ENCODE measurements at regions not wholly inside any gene's neighbourhood (a gene's known extent, or its start where the extent isn't known, plus 50 kb on each side); places are given as distances from the start of the nearest gene placed in this dataset.

DNA sequence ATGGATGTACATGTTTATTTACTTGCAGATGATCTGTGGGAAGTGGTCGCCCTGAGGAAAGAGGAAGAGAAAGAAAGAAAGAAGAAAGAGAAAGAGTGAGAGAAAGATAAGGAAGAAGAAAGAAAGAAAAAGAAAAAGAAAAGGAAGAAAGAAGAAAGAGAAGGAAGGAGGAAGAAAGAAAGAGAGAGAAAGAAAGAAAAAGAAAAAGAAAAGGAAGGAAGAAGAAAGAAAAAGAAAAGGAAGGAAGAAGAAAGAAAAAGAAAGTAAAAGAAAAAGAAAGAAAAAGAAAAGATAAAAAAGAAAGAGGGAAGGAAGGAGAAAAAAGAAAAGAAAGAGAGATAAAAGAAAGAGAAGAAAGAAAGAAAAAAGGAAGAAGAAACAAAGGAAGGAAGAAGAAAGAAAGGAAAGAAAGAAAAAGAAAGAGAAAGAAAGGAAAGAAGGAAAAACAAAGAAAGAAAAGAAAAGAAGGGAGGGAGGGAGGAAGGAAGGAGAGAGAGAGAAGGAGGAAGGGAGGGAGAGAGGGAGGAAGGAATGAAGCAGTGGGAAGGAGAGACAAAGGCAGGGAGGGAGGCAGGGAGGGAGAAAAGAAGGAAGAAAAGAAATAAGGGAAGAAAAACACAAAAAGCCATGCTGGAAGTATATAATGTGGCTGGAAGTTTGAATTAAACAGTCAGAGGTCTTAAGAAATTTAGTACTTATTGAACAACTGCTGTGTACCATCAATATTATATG is 976.6 kb downstream of the FAM181B start:
- H3K27ac ChIP-seq (ENCODE audit: low read depth, low read length) = no peak overlapping the region
- H3K36me3 ChIP-seq (ENCODE audit: control insufficient read depth, low read length) = no peaks in the 10 kb centered on the region
- no peak overlapping the region for H3K4me2 ChIP-seq (ENCODE audit: low read length)
- no peaks in the 10 kb centered on the region for H3K9me2 ChIP-seq (replicated peaks; ENCODE audit: control insufficient read depth, low read length)
- H4K20me1 ChIP-seq (ENCODE audit: control insufficient read depth, insufficient read depth, low read depth, low read length) = no peaks in the 10 kb centered on the region
- no peaks in the 10 kb centered on the region for H3K79me2 ChIP-seq (ENCODE audit: control insufficient read depth, low read length)
- no peak for TF ChIP-seq CTCF (IDR thresholded peaks at IDR 0.05; ENCODE audit: low read depth, low read length, poor library complexity, severe bottlenecking)
- no peak for TF ChIP-seq EZH2phosphoT487 (IDR thresholded peaks at IDR 0.05; ENCODE audit: borderline replicate concordance, low read length)
- H3K9me3 ChIP-seq (ENCODE audit: control insufficient read depth, insufficient read depth, low read length) = no peaks in the 10 kb centered on the region
- H3K4me3 ChIP-seq (ENCODE audit: low read length) = no peak overlapping the region
- H3K27me3 ChIP-seq (ENCODE audit: control insufficient read depth, low read length) = no peaks in the 10 kb centered on the region
- H3K4me1 ChIP-seq (ENCODE audit: control insufficient read depth, low read length) = no peaks in the 10 kb centered on the region
- H3F3A ChIP-seq (ENCODE audit: control insufficient read depth, insufficient read depth) = no peaks in the 10 kb centered on the region

DNA sequence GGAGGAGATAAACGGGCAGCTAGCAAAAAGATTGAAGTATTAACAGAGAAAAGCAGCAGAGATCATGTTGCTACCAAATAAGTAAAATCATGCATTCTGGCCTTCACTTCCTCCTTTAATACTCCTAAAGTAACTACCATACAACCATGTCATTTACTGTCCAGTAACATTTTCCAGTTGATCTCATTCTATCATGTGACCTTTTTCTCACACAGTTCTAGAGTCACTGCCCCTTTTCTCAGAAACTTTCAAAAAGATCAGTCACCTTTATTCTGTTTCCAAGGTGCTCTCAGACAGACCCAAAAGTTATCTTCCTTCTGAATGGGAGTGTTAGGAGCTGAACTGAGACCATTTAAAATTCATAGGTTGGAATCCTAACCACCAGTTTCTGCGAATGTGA is 984.4 kb downstream of the FAM181B start:
- Histone ChIP-seq H3K36me3 (ENCODE audit: control insufficient read depth, low read length) (no peaks in the 10 kb centered on the region), H3K27me3 (ENCODE audit: control insufficient read depth, low read length) (no peaks in the 10 kb centered on the region), H3K27ac (ENCODE audit: low read depth, low read length) (no peak overlapping the region), H3K4me1 (ENCODE audit: control insufficient read depth, low read length) (no peaks in the 10 kb centered on the region), H3K4me3 (ENCODE audit: low read length) (no peak overlapping the region), H3K79me2 (ENCODE audit: control insufficient read depth, low read length) (no peaks in the 10 kb centered on the region), H3K4me2 (ENCODE audit: low read length) (no peak overlapping the region), H3F3A (ENCODE audit: control insufficient read depth, insufficient read depth) (no peaks in the 10 kb centered on the region), H3K9me3 (ENCODE audit: control insufficient read depth, insufficient read depth, low read length) (no peaks in the 10 kb centered on the region), H4K20me1 (ENCODE audit: control insufficient read depth, insufficient read depth, low read depth, low read length) (no peaks in the 10 kb centered on the region), H3K9me2 (replicated peaks; ENCODE audit: control insufficient read depth, low read length) (no peaks in the 10 kb centered on the region)
- TF ChIP-seq CTCF (IDR thresholded peaks at IDR 0.05; ENCODE audit: low read depth, low read length, poor library complexity, severe bottlenecking) (no peak), EZH2phosphoT487 (IDR thresholded peaks at IDR 0.05; ENCODE audit: borderline replicate concordance, low read length) (no peak)

GRCh38 chr11:81744336-81745116 is 989.1 kb downstream of the FAM181B start:
- no peaks in the 10 kb centered on the region for H3K27me3 ChIP-seq (ENCODE audit: control insufficient read depth, low read length)
- H3K9me3 ChIP-seq (ENCODE audit: control insufficient read depth, insufficient read depth, low read length) = no peaks in the 10 kb centered on the region
- no peak overlapping the region for H3K27ac ChIP-seq (ENCODE audit: low read depth, low read length)
- no peaks in the 10 kb centered on the region for H3K36me3 ChIP-seq (ENCODE audit: control insufficient read depth, low read length)
- no peak overlapping the region for H3K4me2 ChIP-seq (ENCODE audit: low read length)
- TF ChIP-seq EZH2phosphoT487 (IDR thresholded peaks at IDR 0.05; ENCODE audit: borderline replicate concordance, low read length) (no peak), CTCF (IDR thresholded peaks at IDR 0.05; ENCODE audit: low read depth, low read length, poor library complexity, severe bottlenecking) (no peak)
- no peaks in the 10 kb centered on the region for H4K20me1 ChIP-seq (ENCODE audit: control insufficient read depth, insufficient read depth, low read depth, low read length)
- H3K4me1 ChIP-seq (ENCODE audit: control insufficient read depth, low read length) = no peaks in the 10 kb centered on the region
- H3K4me3 ChIP-seq (ENCODE audit: low read length) = no peak overlapping the region
- no peaks in the 10 kb centered on the region for H3K9me2 ChIP-seq (replicated peaks; ENCODE audit: control insufficient read depth, low read length)
- H3F3A ChIP-seq (ENCODE audit: control insufficient read depth, insufficient read depth) = no peaks in the 10 kb centered on the region
- H3K79me2 ChIP-seq (ENCODE audit: control insufficient read depth, low read length) = no peaks in the 10 kb centered on the region
